Testis (tissue), 2 donors: ENCODE measurements at regions not wholly inside any gene's neighbourhood (a gene's known extent, or its start where the extent isn't known, plus 50 kb on each side); places are given as distances from the start of the nearest gene placed in this dataset.

ENCODE experiments used
- CTCF ChIP-seq, 3 experiments: fragments of 450-650 bp in 2 of 3; fragments of 200-600 bp in 1 of 3; sonication (generic) in 1 of 3; IDR thresholded peaks; one replicate each; pipeline ENCODE4 v1.5.1; 2016 to 2019; ENCODE audit warnings: antibody characterized with exemption in 3 of 3, mild to moderate bottlenecking in 2 of 3, moderate library complexity in 1 of 3
- POLR2A ChIP-seq: fragments of 450-650 bp; IDR thresholded peaks from one replicate; pipeline ENCODE4 v1.6.1; 2017; ENCODE audit warnings: antibody characterized with exemption, mild to moderate bottlenecking, moderate library complexity

DNA sequence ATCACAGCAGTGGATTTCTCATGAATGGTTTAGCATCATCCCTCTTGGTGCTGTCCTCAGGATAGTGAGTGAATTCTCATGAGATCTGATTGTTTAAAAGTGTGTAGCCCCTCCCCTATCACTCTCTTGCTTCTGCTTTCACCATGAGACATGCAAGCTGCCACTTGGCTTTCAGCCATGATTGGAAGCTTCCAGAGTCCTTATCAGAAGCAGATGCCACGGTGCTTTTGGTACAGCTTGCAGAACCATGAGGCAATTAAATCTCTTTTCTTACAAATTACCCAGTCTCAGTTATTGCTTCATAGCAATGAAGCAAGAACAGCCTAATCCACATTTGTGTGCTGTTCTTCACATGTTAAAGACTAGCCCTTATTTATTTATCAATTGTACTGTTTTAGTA is 495.2 kb upstream of the EPHA6 start:
- TF ChIP-seq CTCF (IDR thresholded peaks at IDR 0.05) (no peak), POLR2A (no peak)
